ENCODE measurements at regions not wholly inside any gene's neighbourhood (a gene's known extent, or its start where the extent isn't known, plus 50 kb on each side); places are given as distances from the start of the nearest gene placed in this dataset.

DNA sequence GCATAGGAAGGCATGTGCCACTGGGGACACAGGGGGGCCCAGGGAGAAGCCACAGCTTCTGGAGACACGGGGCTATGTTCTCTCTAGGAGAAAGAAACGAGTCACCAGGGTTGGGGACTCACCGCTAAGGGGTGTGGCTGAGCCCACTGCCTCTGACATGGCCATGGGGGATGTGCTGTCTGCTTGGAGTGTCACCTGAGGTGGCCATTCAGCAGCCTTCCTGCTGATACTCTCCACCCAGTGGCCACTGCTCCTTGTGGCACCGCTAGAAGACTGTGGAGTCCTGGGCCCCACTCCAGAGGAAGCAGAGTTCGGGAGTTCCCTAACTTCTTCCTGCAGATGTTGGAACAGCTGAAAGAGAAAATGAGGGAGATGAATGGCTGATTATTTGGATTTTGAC, 91.2 kb upstream of the SLC45A1 start:
- TF ChIP-seq, protein P1, sequence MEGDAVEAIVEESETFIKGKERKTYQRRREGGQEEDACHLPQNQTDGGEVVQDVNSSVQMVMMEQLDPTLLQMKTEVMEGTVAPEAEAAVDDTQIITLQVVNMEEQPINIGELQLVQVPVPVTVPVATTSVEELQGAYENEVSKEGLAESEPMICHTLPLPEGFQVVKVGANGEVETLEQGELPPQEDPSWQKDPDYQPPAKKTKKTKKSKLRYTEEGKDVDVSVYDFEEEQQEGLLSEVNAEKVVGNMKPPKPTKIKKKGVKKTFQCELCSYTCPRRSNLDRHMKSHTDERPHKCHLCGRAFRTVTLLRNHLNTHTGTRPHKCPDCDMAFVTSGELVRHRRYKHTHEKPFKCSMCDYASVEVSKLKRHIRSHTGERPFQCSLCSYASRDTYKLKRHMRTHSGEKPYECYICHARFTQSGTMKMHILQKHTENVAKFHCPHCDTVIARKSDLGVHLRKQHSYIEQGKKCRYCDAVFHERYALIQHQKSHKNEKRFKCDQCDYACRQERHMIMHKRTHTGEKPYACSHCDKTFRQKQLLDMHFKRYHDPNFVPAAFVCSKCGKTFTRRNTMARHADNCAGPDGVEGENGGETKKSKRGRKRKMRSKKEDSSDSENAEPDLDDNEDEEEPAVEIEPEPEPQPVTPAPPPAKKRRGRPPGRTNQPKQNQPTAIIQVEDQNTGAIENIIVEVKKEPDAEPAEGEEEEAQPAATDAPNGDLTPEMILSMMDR (IDR thresholded peaks at IDR 0.05) = no peak
- no peak for TF ChIP-seq EP300 (IDR thresholded peaks at IDR 0.05)
- no peak for TF ChIP-seq POLR2A (IDR thresholded peaks at IDR 0.05)
- no peak for TF ChIP-seq POLR2AphosphoS5 (IDR thresholded peaks at IDR 0.05)
